IMR-90 (cell line): ENCODE measurements at regions not wholly inside any gene's neighbourhood (a gene's known extent, or its start where the extent isn't known, plus 50 kb on each side); places are given as distances from the start of the nearest gene placed in this dataset.

Source experiments
- ATAC-seq: fragments of 200-7000 bp; cut with Tn5 transposase; 2 replicates; pipeline ENCODE4 v1.9.1; 2020; ENCODE audit warnings: low read depth, mild to moderate bottlenecking, moderate library complexity
- BruUV-seq: library from RNA; stranded (reverse); fragments of 400-500 nt; replicated peaks from 2 replicates; lab custom pipeline; 2021; lab: Mats Ljungman, UMichigan
- CTCF ChIA-PET: fragments of 300-600 bp; formaldehyde crosslinking; extraction: SDS; loops from one replicate; lab custom pipeline; 2021; ENCODE audit warnings: antibody characterized with exemption; lab: Yijun Ruan, JAX
- POLR2A ChIA-PET: fragments of 300-600 bp; sonication (Branson Sonifier 250); formaldehyde crosslinking; loops from one replicate; lab custom pipeline; 2022; ENCODE audit warnings: antibody characterized with exemption; ENCODE audit not compliant: unreplicated experiment; lab: Charles Lee
- DNase-seq: peaks from one replicate; pipeline ENCODE4 v3.0.0; 2013
- H2AFZ ChIP-seq: replicated peaks from 2 replicates; pipeline ENCODE3; 2013; ENCODE audit warnings: low read length, mild to moderate bottlenecking; ENCODE audit not compliant: poor library complexity
- H2AK5ac ChIP-seq: 2 replicates; pipeline ENCODE4 v1.6.1; 2013; ENCODE audit warnings: low read depth, low read length, inconsistent platforms
- H2AK9ac ChIP-seq: replicated peaks from 2 replicates; pipeline ENCODE3; 2013; ENCODE audit warnings: mild to moderate bottlenecking, low read depth, low read length, moderate library complexity; ENCODE audit not compliant: poor library complexity
- H2BK120ac ChIP-seq: 2 replicates; pipeline ENCODE4 v1.6.1; 2013; ENCODE audit warnings: low read depth, low read length, inconsistent platforms
- H2BK15ac ChIP-seq: 3 replicates; pipeline ENCODE4 v1.6.1; 2013; ENCODE audit warnings: low read depth, low read length, inconsistent platforms
- H2BK20ac ChIP-seq: 2 replicates; pipeline ENCODE4 v1.6.1; 2013; ENCODE audit warnings: low read depth, mild to moderate bottlenecking, inconsistent platforms, low read length, moderate library complexity
- H2BK5ac ChIP-seq: 2 replicates; pipeline ENCODE4 v1.6.1; 2013; ENCODE audit warnings: mild to moderate bottlenecking, low read depth, low read length, inconsistent platforms; ENCODE audit not compliant: poor library complexity, severe bottlenecking
- H3K14ac ChIP-seq: replicated peaks from 2 replicates; pipeline ENCODE4 v1.6.1; 2013; ENCODE audit warnings: low read depth, low read length, inconsistent platforms
- H3K18ac ChIP-seq: 2 replicates; pipeline ENCODE4 v1.6.1; 2013; ENCODE audit warnings: low read depth, low read length, control low read depth
- H3K23ac ChIP-seq: 2 replicates; pipeline ENCODE4 v1.6.1; 2013; ENCODE audit warnings: low read depth, low read length, inconsistent platforms
- H3K27ac ChIP-seq: 2 replicates; pipeline ENCODE4 v1.5.1; 2013; ENCODE audit warnings: mild to moderate bottlenecking, control low read depth, low read length; ENCODE audit not compliant: insufficient read depth
- H3K27me3 ChIP-seq: 2 replicates; pipeline ENCODE4 v1.6.1; 2013; ENCODE audit warnings: low read length; ENCODE audit not compliant: control insufficient read depth, insufficient read depth
- H3K36me3 ChIP-seq: 2 replicates; pipeline ENCODE4 v1.6.1; 2013; ENCODE audit warnings: low read length, mixed read lengths; ENCODE audit not compliant: control insufficient read depth, insufficient read depth
- H3K4ac ChIP-seq: 2 replicates; pipeline ENCODE4 v1.6.1; 2013; ENCODE audit warnings: low read depth, low read length, inconsistent platforms
- H3K4me1 ChIP-seq: 2 replicates; pipeline ENCODE4 v1.6.1; 2013; ENCODE audit warnings: low read length, mixed read lengths; ENCODE audit not compliant: control insufficient read depth, insufficient read depth
- H3K4me2 ChIP-seq: 2 replicates; pipeline ENCODE4 v1.6.1; 2013; ENCODE audit warnings: low read depth, mild to moderate bottlenecking, control low read depth, low read length, moderate library complexity
- H3K4me3 ChIP-seq: 2 replicates; pipeline ENCODE4 v1.5.1; 2013; ENCODE audit warnings: low read depth, mild to moderate bottlenecking, control low read depth, low read length, moderate library complexity; ENCODE audit not compliant: insufficient read depth
- H3K56ac ChIP-seq: 2 replicates; pipeline ENCODE4 v1.6.1; 2013; ENCODE audit warnings: low read length, inconsistent platforms; ENCODE audit not compliant: insufficient read depth; ENCODE audit errors: extremely low read depth
- H3K79me1 ChIP-seq, 2 experiments: 2 replicates each; pipeline ENCODE4 v1.6.1; 2013; ENCODE audit warnings: low read length in 2 of 2, inconsistent platforms in 1 of 2, low read depth in 1 of 2
- H3K9ac ChIP-seq: 2 replicates; pipeline ENCODE4 v1.6.1; 2013; ENCODE audit warnings: low read depth, low read length, control low read depth
- H3K9me1 ChIP-seq: 2 replicates; pipeline ENCODE4 v1.6.1; 2013; ENCODE audit warnings: low read length, inconsistent platforms; ENCODE audit not compliant: insufficient read depth
- H3K9me3 ChIP-seq: 2 replicates; pipeline ENCODE4 v1.6.1; 2013; ENCODE audit warnings: low read length; ENCODE audit not compliant: control insufficient read depth, insufficient read depth
- H4K20me1 ChIP-seq: 2 replicates; pipeline ENCODE4 v1.6.1; 2013; ENCODE audit warnings: low read length, inconsistent platforms; ENCODE audit not compliant: insufficient read depth
- H4K5ac ChIP-seq: 2 replicates; pipeline ENCODE4 v1.6.1; 2013; ENCODE audit warnings: mild to moderate bottlenecking, low read depth, low read length, control low read depth
- H4K8ac ChIP-seq, 2 experiments: 2 replicates each; pipeline ENCODE4 v1.6.1; 2013; ENCODE audit warnings: low read depth in 2 of 2, low read length in 2 of 2, control low read depth in 1 of 2, inconsistent platforms in 1 of 2
- H4K91ac ChIP-seq: 2 replicates; pipeline ENCODE4 v1.6.1; 2013; ENCODE audit warnings: low read depth, low read length, inconsistent platforms; ENCODE audit not compliant: insufficient read depth
- CEBPB ChIP-seq: IDR thresholded peaks from 2 replicates; pipeline ENCODE4 v1.6.1; 2012; ENCODE audit warnings: low read depth, low read length, improper control_type of control experiment
- FOS ChIP-seq: fragments of 150-350 bp; IDR thresholded peaks from 2 replicates; pipeline ENCODE4 v1.6.1; 2016; ENCODE audit warnings: low read depth, low read length
- SMC3 ChIP-seq: fragments of 150-350 bp; IDR thresholded peaks from 2 replicates; pipeline ENCODE4 v1.6.1; 2016; ENCODE audit warnings: low read depth, mild to moderate bottlenecking, antibody characterized with exemption, low read length, moderate library complexity
- WGBS, 2 experiments: methylation state at CpG; one replicate each; pipeline versions ENCODE4 v1.1.5 to v1.1.7; 2013; ENCODE audit warnings: missing lambda C conversion rate in 2 of 2; ENCODE audit not compliant: insufficient read length in 1 of 2; ENCODE audit errors: extremely low coverage in 2 of 2; 5-methylcytosine and 5-hydroxymethylcytosine counted together
- dilution Hi-C: fragments of 300-500 bp; cut with HindIII; formaldehyde crosslinking; loops from one replicate; pipeline ENCODE4 v1.14.3; 2018; ENCODE audit warnings: low sequenced_read_pairs; ENCODE audit not compliant: unreplicated experiment
- in situ Hi-C: fragments of 300-500 bp; cut with MboI; formaldehyde crosslinking; loops from 3 replicates; pipeline ENCODE4 v1.14.3; 2019; ENCODE audit warnings: low sequenced_read_pairs, inconsistent platforms, mixed read lengths
- intact Hi-C: fragments of 100-400 bp; cut with micrococcal nuclease; formaldehyde crosslinking; loops from 2 replicates; pipeline ENCODE4 v1.10.0; 2022

GRCh38 chr4:127203562-127204200 is 429.1 kb upstream of the INTU start:
- Histone ChIP-seq H3K9ac (no peak overlapping the region), H3K36me3 (no peaks in the 10 kb centered on the region), H2BK5ac (no peak overlapping the region), H3K79me1 (no peaks in the 10 kb centered on the region), H3K4me1 (peaks cover 2% of the 10 kb centered on the region; the same call in 1 of the 2 replicates), H2AFZ (no peak overlapping the region), H3K4me3 (no peak overlapping the region), H3K4ac (no peak overlapping the region), H4K20me1 (no peaks in the 10 kb centered on the region), H3K9me1 (no peaks in the 10 kb centered on the region), H3K18ac (no peak overlapping the region), H2AK9ac (no peak overlapping the region), H2BK120ac (no peak overlapping the region), H3K9me3 (no peaks in the 10 kb centered on the region), H3K4me2 (no peak overlapping the region), H4K5ac (no peak overlapping the region), H3K14ac (no peak overlapping the region), H2BK15ac (no peak overlapping the region), H4K91ac (no peak overlapping the region), H3K23ac (no peak overlapping the region), H3K56ac (no peak overlapping the region), H2AK5ac (no peak overlapping the region; the same call in 1 of the 2 replicates), H3K27me3 (no peaks in the 10 kb centered on the region), H3K27ac (no peak overlapping the region), H4K8ac (no peak overlapping the region), H2BK20ac (no peak overlapping the region)
- in situ Hi-C loops: no loop called here
- peak; percentile 86 for DNase-seq
- CTCF ChIA-PET: interaction anchor here (0.6 kb wide), 1 partner anchor 1154 kb away, joined by 3 read pairs; no protein-coding TSS in a partner anchor
- intact Hi-C loops: no loop called here
- POLR2A ChIA-PET: interaction anchor here (0.7 kb wide), 1 partner anchor 25 kb away, joined by 3 read pairs; no protein-coding TSS in a partner anchor
- dilution Hi-C loops: no loop called here
- BruUV-seq: no TSS peak
- TF ChIP-seq CEBPB (no peak), FOS (peak; percentile 65; the same call in 1 of the 2 replicates), SMC3 (no peak)
- WGBS, 2 experiments: no CpG with 5 or more reads among the region's 3 CpGs
- peak; percentile 92 for ATAC-seq
